ENCODE measurements at regions not wholly inside any gene's neighbourhood (a gene's known extent, or its start where the extent isn't known, plus 50 kb on each side); places are given as distances from the start of the nearest gene placed in this dataset.

DNA sequence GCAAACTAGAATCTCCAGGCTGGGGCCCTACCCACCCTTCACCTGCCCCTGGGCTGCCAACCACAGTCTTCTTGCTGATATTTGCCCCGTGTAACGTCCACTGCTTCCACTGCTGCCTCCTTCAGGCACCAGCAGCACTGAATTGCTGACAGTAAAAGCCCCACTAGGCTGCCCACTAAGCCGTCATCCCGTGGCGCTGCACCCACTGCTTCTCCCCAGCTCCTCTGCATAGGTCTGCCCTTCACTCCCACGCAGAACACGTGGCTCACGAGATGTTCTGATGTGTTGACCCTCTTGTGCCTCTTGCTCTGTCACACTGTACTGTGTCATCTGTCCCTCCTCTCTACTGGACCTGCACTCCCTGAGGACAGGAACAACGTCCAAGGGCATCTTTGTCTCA is 86.3 kb upstream of the HIVEP1 start:
- no peak for DNase-seq

DNA sequence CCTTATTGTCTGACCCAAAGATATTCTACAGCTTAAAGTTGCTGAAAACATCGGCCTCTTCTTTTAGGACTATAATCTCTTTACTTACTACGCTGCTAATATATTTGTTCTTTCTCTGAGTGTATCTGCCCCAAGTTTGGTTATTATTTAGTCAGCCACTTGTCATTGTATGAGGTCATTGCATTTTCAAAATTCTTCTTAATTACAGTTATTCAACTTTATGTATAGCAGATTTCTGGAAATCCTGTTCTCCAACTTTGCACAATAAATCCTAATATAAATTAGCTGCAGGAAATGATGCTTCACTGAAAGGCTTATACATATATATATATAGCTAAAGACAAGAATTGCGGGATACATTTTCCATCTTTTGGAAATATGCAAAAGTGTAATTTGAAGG is 88.5 kb upstream of the HIVEP1 start:
- no peak for DNase-seq

DNA sequence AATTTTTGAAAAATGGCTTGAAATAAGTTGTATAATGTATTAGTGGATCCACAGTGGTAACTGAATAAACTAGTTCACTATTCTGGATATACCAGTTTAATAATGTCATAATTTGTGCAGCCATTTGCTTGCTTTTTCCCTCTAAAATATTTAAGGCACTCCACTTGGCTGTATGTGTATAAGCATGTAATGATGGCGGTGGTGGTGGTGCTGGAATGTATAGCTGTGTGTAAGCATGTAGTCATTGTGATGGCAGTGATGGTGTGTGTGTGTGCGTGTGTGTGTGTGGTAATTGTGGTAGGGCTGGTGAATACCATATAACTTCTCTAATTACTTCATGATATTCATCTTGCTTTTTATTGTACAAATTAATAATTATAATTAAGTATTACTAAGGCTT is 89.2 kb upstream of the HIVEP1 start:
- DNase-seq = no peak

DNA sequence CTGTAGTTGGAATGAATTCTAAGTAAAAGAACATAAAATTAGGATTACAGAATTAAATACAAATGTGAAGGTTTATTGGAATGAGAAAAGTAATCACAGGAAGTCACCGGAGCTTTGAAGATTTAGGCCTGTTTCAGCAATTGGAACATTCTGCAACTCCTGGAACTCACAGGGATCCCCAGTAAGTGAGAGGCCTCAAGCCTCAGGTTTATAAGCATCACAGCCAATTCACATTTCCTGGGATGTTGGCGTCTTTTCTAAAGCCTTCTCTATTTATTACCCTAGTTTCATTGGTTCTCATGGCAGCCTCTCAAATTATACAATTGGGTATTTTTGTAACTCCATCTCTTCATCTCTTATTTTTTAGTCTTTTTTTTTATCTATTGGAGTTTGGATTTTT is 90.4 kb upstream of the HIVEP1 start:
- no peak for DNase-seq

DNA sequence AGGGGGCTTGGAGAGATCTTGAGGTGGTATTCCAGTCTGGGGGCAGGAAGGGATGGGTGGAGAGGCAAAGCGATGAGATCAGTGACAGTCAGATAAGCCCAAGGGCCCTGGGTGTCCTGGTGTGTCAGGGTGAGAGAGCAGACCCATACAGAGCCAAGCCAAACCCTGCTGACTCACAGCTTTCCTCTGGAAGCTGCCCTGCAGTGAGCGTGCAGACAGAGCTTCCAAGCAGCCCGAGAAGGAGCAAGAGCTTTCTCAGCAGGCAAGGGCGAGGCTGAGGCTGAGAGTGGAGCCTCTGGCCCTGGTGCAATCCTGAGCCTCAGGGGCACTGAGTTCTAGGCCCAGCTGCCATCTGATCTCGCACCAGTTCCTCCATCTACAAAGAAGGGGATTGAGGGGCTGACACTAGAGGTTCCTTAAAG is 91.1 kb upstream of the HIVEP1 start:
- DNase-seq = no peak

DNA sequence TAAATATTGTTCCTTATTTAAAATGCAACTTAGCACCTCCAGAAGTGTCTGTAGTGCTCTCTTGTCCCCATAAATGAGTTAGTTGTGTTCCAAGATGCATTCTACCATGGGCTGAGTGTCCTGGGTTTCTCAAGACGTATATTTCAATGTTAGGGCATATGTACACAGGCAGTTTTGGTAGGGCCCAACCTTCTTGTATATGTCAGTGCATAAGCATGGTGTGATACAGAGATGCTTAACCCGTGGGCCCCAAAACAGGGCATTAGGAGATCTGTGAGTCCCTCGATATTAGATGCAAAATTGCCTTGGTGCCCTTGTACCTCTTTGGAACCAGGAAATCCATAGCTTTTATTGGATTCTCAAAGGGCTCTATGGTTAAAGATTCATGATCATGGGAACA is 91.5 kb upstream of the HIVEP1 start:
- no peak for DNase-seq

DNA sequence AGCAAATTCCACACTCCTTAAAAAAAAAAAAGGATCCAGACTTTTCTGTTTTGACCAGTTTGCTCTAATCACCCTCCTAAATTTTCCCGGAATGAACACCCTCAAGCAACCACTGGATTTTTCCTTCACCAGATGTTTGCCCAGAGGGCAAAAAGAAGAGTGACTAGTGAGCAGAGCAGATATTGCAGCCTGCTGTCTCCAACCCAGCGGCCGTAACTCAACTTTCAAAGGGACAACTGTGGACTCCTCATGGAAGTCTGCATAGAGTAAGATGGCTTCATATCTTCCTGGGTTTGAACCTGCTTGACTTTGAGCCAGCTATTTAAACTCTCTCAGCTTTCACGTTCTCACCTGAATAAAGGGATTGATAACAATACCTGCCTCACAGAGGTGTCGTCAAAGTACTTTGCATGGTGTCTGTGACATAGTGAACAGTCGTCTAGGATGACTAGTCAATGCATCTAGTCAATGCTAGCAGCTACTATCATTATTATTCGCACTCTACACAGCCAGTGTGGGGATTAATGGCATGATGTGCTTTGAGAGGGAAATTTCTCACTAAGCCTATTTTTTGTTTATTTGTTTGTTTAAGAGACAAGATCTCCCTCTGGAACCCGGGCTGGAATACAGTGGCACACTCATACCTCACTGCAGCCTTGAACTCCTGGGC is 92.2 kb upstream of the HIVEP1 start:
- DNase-seq = no peak

DNA sequence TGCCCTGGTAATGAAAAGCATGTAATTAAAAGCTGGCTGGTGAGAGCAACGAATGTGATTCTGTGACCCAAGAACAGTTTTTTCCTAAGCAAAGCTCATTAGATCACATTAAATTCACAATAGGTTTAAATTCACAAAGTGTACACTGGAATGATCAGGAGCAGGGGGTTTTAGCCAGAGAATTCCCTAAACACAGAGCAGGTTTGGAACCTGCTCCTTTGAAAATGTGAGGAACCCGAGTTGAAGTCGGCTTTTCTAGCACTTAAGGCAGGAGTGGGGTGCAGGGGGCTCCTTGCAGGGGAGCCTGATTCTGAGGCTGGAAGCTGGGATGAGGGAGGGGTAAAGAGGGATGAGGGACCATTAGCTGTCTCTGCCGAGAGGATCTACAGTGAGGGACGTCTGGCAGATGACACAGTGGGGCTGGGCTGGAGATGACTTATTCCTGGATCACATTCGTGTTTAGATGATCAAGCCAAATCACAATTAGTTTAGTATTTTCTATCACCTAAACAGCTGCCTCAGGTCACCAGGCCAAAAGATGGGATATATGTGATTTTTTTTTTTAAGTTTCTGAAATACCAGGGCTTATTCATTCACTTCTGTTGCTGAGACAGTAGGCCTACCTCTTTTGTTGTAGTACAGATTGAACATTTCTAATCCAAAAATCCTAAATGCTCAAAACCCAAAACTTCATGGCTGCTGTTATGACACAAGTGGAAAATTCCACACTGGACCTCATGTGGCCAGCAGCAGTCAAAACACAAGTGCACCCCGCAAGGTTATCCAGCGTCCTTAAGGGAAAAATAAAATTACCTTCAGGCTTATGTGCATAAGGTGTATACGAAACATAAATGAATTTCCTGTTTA is 93.1 kb upstream of the HIVEP1 start:
- no peak for DNase-seq

DNA sequence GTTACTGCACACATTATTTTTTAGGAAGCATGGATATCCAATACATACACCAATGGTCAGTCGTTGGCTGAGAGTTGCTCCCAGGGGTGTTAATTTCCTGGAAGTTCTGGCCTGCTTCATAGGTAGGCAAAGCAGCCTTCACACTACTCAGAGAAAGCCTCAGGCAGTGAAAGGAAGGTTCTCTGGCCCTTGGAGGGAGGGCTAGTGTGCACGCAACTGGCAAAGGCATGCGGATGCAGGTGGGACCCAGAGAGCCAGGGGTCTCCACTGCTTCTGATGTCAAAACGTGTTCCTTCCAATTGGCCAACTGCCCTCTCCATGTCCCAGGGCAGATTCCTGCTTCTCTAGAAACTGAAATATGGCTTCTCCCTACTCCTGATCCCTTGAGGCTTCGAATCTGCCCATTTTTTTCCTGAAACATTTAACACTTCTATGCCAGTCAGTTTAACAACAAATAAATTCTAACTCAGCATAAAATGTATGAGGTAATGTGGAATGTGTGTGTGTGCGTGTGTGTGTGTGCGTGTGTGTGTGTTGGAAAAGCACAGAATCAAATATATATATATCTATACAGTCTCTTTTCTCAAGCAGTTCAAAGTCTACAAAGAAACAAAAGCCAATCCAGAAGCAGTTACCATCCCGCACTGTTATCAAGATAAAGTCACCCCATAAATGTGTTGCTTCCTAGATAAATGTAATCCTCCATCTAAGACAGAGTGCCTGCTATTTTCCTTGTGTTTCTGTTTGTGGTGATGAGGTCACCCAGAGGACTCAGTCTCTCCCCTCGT is 94.0 kb upstream of the HIVEP1 start:
- DNase-seq = no peak

DNA sequence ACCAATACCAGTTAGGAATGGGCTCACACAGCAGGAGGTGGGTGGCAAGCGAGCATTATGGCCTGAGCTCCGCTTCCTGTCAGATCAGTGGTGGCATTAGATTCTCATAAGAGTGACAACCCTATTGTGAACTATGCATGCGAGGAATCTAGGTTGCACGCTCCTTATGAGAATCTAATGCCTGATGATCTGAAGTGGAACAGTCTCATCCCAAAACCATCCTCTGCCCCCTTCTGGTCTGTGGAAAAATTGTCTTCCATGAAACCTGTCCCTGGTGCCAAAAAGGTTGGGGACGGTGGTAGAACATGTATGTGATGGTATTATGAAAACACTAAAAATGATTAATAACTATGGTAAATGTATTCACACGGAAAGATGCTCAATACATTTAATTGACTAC is 99.7 kb upstream of the HIVEP1 start:
- DNase-seq = peak in 1 of 2 experiments; percentile 2

DNA sequence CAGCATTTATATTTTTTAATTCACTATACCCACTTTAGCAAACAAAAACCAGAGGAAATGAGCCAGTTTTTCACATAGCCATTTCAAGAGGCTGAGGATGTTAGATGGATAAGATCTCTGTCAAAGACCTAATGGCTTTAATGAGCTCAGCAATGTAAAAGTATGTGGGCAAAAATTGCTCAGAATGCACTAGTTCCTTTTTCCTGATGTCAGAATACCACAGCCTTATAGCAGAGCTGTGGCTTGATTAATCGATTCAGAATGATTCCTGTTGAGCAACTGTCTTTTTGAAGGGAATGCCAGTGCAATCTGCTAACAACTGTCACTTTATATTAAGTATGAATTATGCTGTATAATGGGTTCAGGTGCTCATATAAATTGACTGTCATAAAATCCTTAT is 100.6 kb upstream of the HIVEP1 start:
- peak; percentile 15 to 18 for DNase-seq

DNA sequence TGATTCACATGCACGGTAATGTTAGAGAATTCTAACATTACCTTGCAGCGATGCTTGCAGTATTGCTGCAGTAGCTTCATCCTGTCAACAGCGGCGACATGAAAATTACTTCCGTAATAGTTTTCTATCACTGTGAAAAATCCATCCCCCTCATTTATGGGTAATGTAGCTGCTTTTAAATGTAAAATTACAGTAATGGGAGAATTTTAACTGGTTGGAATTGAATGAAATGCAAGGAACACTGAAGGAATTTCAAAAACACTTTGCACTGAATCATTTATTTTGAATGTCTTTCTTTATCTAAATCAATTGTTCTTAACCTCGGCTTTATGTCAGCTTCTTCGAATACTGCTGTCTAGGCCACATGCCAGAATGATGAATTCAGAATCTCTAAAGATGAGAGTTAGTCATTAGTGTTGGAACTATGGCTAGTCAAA is 102.4 kb upstream of the HIVEP1 start:
- DNase-seq = no peak

DNA sequence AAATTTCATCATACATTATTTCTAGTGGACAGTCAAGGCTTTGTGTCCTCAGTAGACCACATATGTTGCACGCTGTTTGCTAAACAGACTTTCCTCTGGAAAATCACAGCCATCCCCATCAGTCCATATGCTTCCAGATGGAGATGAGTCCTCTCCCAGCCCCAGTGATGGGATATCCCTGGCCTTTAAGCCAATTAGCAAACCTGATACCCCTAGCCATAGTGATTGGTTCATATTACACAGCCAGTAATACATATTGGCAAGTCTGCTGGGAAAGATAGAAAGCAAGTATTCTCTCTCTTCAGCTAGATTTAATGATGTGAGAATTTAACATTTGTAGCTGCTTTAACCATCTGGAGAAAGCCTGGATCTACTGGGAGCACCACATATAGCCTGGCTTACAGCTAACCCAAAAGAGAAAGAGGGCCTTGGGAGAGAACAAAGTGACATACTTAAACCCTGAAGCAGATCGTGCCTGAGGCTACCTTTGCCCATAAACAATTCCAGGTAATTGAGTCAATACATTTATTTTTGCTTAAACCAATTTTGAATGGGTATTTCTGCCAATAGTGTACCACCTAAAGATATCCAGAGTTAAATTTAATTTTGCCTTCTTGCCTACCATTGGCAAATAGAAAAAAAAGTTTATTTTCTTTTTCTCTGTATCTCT is 103.5 kb upstream of the HIVEP1 start:
- no peak for DNase-seq

DNA sequence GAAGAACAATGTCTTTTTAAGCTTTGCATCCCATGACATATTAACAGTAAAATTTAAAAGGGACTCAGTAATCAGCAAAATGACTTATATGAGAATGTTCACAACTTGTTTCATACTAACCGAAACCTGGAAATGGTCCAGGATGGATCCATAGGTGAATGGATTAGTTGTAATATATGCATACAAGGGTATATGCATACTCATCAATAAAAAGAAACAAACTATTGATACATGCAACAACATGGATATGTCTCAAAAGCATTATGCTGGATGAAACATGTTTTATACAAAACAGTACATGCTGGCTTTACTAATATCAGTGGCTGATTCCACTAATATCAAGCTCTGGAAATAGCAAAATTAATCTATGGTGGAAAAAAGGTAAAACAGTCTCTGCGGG is 108.5 kb upstream of the HIVEP1 start:
- DNase-seq = no peak

DNA sequence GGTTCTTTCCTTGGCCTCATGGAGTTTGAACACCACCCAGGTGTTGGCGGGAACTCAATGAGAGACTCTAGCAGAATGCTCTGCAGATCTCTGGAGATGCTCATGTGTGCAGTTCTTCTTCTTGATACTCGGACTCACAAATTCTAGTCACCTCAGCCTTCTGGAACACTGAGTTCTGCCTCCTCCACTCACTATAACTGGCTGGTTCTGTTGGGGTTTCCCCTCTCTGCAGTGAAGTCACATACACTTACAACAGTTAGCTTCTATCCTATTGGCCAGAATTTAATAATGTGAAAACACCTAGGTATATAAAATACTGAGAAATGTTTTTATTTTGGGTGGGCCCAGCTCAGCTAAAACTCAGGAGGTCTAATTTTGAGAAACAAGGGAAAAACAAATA is 109.6 kb upstream of the HIVEP1 start:
- DNase-seq = no peak

DNA sequence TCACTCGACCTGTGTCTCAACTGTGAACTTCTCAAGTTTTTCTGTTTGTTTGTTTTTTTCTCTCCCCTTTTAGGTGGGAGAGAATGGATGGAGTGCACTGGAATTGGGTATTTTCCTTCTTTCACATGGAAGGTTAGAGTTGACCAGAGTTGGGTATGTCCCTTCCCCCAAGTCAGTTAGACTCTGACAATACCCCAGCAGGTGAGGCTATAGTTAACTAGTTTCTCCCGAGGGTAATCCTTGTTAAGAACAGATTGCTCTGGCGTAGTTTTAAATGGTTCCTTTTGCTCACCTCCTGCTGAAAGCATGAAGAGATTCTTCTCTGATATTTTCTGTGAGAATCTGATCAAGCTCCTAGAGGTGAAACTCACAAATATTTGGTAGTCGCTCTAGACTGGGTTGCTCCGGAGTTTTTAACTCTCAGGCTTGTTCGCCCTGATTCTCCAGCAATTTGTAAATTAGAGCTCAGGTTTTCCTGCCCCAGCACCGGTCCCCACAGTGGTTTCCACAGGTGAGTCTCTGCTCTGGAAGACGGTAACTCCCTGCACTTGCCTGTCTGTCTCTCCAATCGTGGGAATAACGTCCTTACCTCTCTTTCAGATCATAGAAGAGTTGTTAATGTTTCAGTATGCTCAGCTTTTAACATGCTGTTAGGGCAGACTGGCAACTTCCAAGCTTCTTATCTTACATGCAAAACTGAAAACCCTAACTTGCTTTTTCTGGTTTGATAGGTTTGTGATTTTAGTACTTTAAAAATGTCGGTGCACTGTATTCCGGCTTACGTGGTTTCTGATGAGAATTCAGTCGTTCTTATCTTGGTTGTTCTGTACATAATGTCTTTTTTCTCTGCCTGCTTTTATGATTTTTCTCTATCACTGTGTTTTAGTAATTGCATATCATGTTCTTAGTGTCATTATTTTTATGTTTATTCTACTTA is 111.2 kb upstream of the HIVEP1 start:
- no peak for DNase-seq

DNA sequence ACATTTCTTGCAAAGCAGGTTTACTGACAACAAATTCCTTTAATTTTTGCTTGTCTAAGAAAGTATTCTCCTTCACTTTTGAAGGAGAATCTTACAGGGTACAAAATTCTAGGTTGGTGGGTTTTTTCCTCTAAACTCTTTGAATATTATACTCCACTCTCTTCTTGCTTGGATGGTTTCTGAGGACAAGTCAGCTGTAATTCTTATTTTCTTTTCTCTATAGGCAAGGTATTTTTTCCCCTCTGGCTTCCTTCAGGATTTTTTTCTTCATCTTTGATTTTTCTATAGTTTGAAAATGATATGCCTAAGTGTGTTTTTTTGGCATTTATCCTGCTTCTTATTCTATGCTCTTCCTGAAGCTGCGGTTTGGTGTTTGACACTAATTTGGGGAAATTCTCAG is 112.5 kb upstream of the HIVEP1 start:
- DNase-seq = no peak

DNA sequence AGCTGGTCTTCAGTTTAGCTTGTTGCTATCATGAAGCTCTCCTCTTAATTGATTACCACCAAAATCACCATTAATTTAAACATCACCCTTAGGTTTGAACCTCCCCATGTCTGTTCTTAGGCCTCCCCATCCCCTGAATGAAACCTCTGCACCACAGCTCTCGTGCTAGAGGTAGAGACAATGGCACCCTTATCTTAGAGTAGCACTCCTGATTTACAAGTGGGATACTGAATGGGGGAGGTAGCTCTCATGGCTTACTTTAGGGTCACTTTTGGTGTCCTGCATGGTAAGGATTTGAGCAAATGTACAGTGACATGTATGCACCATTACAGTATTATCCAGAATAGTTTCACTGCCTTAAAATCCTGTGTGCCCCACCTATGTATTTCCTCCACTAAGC is 115.6 kb upstream of the ADTRP start:
- DNase-seq = no peak

DNA sequence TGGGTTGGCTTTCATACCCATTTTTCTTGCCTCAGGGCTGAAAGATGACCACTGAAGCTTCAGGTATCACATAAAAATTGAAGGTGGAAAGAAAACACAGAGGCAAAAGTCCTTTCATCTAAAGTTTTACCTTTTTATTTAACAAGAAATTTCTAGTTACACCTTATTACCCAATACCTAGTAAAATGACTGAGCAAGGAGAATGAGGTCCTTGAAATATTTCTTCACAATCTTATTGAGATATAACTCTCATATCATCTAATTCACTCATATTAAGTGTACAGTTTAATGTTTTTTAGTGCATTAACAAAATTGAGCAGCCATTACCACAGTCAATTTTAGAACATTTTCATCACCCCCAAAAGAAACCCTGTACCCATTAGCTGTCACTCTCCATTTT is 112.9 kb upstream of the ADTRP start:
- no peak for DNase-seq

DNA sequence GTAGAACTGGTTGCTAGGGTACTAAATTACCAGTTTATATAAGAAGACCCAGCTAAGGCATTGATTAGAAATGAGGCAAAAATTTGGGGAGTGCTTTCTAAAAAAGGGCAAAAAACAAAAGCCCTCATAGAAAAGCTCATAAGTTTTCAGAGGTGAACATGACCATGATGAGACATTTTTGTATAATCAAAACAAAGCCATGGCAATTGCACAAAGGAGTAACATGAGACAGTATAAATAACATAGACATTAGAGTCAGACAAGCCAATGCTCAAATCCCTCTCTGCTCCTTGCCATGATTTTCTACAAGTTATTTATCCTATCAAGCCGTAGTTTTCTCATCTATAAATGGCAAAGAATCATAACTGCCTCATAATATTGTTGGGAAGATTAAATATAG is 112.2 kb upstream of the ADTRP start:
- no peak for DNase-seq

DNA sequence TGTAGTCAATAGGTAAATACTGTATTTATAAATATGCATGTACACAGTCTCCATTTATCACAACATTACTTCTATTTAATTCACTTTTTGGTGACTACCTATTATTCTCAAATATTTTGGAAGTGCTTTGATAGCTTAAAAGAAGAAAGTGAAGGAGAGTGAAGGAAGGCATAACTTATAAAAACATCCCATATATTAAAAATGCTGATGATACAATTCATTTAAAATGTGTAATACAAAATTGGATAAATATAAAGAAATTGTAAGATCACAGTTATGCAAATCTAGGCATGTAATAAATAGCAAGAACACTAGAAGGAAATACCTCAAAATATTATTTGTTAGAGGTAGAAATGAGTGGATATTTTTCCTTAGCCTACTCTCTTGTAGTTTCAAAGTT is 111.6 kb upstream of the ADTRP start:
- no peak for DNase-seq

DNA sequence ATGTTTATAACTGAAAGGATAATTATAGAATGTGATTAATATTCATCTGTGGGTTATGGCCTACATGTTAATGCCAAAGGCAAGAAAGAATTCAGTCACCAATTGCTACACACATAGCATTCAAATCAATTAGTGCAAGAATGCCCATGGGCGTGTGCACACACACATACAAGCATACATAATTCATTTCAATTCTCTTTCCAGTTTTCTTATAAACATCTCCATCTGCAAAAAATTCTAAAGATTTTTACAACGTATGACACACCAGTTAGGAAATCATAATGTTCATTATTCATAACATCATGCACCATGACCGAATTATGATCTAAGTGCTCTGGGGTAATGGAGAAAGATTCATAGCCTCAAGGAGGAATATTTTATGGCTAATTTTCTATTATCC is 111.0 kb upstream of the ADTRP start:
- no peak for DNase-seq

Measured in Kasumi-1 (cell line).